ENCODE measurements at regions not wholly inside any gene's neighbourhood (a gene's known extent, or its start where the extent isn't known, plus 50 kb on each side); places are given as distances from the start of the nearest gene placed in this dataset.

DNA sequence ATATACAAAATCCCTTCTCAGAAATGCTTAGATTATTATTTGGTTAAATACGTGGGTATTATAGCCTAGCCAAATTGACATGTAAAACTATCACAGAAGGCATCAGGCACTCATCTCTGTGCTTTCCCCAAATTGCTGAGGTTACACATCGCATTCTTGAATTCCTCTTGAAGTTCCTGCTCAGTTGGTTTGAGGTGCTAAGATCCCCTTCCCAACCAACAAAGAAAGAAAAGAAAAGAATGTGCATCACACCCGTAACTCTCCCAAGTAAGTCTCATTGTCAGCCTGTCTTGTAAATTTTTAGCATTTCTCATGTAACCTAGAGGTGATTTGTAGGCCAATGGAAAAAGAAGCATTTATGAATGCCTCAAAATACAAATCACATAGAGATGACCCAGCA is 539.2 kb upstream of the PRMT6 start:
- Histone ChIP-seq H3K4me1 (ENCODE audit: control insufficient read depth, insufficient read depth, low read length) (peaks cover 4% of the 10 kb centered on the region), H3K9ac (ENCODE audit: low read depth, low read length) (no peak overlapping the region)

DNA sequence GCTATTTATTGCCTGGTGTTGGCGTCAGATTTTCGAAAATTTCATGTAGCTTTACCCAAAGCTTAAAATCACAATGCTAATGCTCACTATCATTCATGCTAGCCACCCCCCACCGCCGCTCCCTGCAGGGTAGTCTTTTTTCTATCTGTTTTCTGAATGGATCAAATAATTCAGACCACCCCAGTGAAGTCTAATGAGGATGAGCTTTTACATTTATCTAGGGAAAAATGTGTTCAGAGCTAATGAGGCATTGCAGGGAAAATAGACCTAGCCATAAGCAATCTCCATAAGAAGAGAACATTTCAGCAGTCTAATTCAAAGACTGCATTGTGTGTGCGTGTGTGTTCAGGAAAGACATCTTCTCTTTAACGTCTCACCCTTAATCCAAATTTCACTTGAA is 533.0 kb upstream of the PRMT6 start:
- no peak overlapping the region for H3K9ac ChIP-seq (ENCODE audit: low read depth, low read length)
- H3K4me1 ChIP-seq (ENCODE audit: control insufficient read depth, insufficient read depth, low read length): peaks cover 15% of the 10 kb centered on the region
- H3K36me3 ChIP-seq (ENCODE audit: control insufficient read depth, insufficient read depth, low read length): no peaks in the 10 kb centered on the region
- no peak overlapping the region for H3K4me3 ChIP-seq (ENCODE audit: low read depth, low read length)
- no peaks in the 10 kb centered on the region for H3K27me3 ChIP-seq (ENCODE audit: control insufficient read depth, insufficient read depth, low read length)
- no peaks in the 10 kb centered on the region for H3K9me3 ChIP-seq (ENCODE audit: control insufficient read depth, insufficient read depth, low read length)

More for the DNA sequence above, 539.2 kb upstream of the PRMT6 start:
- Histone ChIP-seq H3K9me3 (ENCODE audit: control insufficient read depth, insufficient read depth, low read length) (no peaks in the 10 kb centered on the region), H3K36me3 (ENCODE audit: control insufficient read depth, insufficient read depth, low read length) (no peaks in the 10 kb centered on the region), H3K27me3 (ENCODE audit: control insufficient read depth, insufficient read depth, low read length) (no peaks in the 10 kb centered on the region), H3K4me3 (ENCODE audit: low read depth, low read length) (no peak overlapping the region)

DNA sequence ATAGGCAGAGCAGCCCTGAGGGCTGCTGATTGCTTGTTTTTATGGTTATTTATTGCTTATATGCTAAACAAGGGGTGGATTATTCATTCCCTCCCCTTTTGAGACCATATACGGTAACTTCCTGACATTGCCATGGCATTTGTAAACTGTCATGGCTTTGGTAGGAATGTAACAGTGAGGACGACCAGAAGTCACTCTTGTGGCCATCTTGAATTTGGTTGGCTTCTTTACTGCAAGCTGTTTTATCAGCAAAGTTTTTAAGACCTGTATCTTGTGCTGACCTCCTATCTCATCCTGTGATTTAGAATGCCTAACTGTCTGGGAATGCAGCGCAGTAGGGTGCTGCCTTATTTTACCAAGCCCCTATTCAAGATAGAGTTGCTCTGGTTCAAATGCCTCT is 531.8 kb upstream of the PRMT6 start:
- Histone ChIP-seq H3K27me3 (ENCODE audit: control insufficient read depth, insufficient read depth, low read length) (no peaks in the 10 kb centered on the region), H3K9me3 (ENCODE audit: control insufficient read depth, insufficient read depth, low read length) (no peaks in the 10 kb centered on the region), H3K9ac (ENCODE audit: low read depth, low read length) (no peak overlapping the region), H3K4me3 (ENCODE audit: low read depth, low read length) (no peak overlapping the region), H3K36me3 (ENCODE audit: control insufficient read depth, insufficient read depth, low read length) (no peaks in the 10 kb centered on the region), H3K4me1 (ENCODE audit: control insufficient read depth, insufficient read depth, low read length) (peaks cover 15% of the 10 kb centered on the region)

DNA sequence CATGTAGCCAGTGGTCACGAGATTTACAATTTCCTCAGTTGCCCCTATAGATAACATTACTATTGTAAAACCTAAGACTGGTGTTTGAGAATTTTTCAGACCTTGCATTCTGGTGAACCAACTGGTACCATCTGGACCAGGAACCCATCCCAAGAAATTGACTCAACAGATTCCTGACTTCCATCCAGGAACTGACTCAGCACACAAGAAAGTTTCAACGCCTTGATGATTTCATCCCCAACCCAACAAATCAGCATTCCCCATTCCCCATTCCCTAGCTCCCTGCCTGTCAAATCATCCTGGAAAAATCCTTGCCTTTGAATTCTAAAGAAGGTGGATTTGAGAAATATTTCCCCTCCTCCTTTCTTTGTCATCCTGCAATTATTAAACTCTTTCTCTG is 529.8 kb upstream of the PRMT6 start:
- peaks cover 15% of the 10 kb centered on the region for H3K4me1 ChIP-seq (ENCODE audit: control insufficient read depth, insufficient read depth, low read length)
- no peaks in the 10 kb centered on the region for H3K27me3 ChIP-seq (ENCODE audit: control insufficient read depth, insufficient read depth, low read length)
- H3K9me3 ChIP-seq (ENCODE audit: control insufficient read depth, insufficient read depth, low read length): no peaks in the 10 kb centered on the region
- no peaks in the 10 kb centered on the region for H3K36me3 ChIP-seq (ENCODE audit: control insufficient read depth, insufficient read depth, low read length)
- H3K4me3 ChIP-seq (ENCODE audit: low read depth, low read length): no peak overlapping the region
- H3K9ac ChIP-seq (ENCODE audit: low read depth, low read length): no peak overlapping the region

DNA sequence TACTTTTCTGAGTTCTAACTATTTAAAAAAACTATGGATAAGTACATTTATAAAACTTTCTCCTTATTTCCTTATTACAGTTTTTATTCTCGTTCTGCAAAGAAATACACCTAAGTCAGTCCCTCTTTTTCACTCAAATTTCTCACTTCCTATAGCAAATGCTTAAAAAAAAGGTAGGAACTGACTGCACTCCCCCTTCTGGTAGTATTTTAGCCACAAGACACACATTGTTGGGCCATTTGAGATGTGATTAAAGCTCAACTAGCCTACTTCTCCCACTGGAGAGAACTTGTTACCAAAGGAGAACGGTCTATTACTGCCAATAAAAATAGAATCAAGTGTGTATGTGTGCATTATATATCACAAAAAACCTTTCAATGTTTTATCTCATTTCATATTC is 521.9 kb upstream of the PRMT6 start:
- Histone ChIP-seq H3K9ac (ENCODE audit: low read depth, low read length) (no peak overlapping the region), H3K36me3 (ENCODE audit: control insufficient read depth, insufficient read depth, low read length) (no peaks in the 10 kb centered on the region), H3K27me3 (ENCODE audit: control insufficient read depth, insufficient read depth, low read length) (no peaks in the 10 kb centered on the region), H3K4me3 (ENCODE audit: low read depth, low read length) (no peak overlapping the region), H3K4me1 (ENCODE audit: control insufficient read depth, insufficient read depth, low read length) (no peaks in the 10 kb centered on the region), H3K9me3 (ENCODE audit: control insufficient read depth, insufficient read depth, low read length) (no peaks in the 10 kb centered on the region)

DNA sequence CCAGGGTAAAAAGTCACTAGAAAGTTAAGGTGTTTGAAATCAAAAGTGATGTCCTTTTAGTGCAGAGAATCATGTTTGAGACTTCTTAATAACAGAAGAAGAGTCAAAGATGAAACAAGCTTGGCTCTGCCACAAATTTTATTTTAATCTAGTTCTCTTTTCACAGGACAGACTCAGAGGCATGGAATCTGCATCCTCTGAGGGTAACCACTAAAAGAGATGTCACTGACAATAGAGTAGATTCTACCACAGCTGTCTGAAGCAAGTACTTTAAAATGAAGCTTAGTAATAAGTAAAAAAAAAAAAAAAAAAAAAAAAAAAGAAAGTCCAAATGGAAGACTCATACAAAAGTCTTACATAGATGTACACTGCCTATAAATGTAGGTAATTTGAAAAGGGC is 519.7 kb upstream of the PRMT6 start:
- Histone ChIP-seq H3K9me3 (ENCODE audit: control insufficient read depth, insufficient read depth, low read length) (no peaks in the 10 kb centered on the region), H3K9ac (ENCODE audit: low read depth, low read length) (no peak overlapping the region), H3K4me1 (ENCODE audit: control insufficient read depth, insufficient read depth, low read length) (no peaks in the 10 kb centered on the region), H3K36me3 (ENCODE audit: control insufficient read depth, insufficient read depth, low read length) (no peaks in the 10 kb centered on the region), H3K4me3 (ENCODE audit: low read depth, low read length) (no peak overlapping the region), H3K27me3 (ENCODE audit: control insufficient read depth, insufficient read depth, low read length) (no peaks in the 10 kb centered on the region)

DNA sequence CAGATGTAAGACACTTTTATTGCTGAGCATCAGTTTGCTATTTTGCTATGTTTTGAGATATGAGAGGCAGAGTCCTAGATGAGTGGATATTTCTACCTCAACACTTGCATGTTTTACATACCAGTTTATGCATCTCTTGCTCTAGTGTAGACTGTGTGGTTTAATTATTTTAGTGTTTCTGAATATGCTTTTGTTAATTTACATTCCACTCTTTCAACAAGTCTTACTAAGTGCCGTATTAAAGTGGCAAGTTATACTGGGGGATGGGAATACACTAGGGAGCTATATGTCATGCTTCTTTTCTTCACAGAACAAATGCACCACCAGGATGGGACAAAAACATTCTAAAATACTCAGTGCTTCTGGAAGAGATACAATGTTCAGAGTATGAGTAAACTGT is 507.7 kb upstream of the PRMT6 start:
- Histone ChIP-seq H3K27me3 (ENCODE audit: control insufficient read depth, insufficient read depth, low read length) (no peaks in the 10 kb centered on the region), H3K4me3 (ENCODE audit: low read depth, low read length) (no peak overlapping the region), H3K9me3 (ENCODE audit: control insufficient read depth, insufficient read depth, low read length) (no peaks in the 10 kb centered on the region)

DNA sequence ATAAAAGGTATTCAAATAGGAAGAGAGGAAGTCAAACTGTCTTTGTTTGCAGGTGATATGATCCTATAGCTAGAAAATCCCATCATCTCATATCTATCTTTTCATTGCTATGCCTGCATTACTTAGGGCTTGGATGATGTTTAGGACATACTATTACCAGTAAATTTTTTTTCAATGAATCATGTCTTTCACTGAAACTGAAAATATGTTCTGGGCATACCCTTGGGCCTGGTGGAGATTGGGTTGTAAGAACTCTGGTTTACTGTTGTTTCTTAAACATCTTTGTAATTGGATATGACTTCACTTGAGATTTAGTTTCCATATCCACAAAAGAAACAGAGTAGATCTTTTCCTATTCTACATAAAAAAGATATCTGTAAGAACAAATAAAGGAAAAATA is 502.2 kb upstream of the PRMT6 start:
- Histone ChIP-seq H3K9ac (ENCODE audit: low read depth, low read length) (no peak overlapping the region), H3K9me3 (ENCODE audit: control insufficient read depth, insufficient read depth, low read length) (no peaks in the 10 kb centered on the region), H3K36me3 (ENCODE audit: control insufficient read depth, insufficient read depth, low read length) (no peaks in the 10 kb centered on the region), H3K4me3 (ENCODE audit: low read depth, low read length) (no peak overlapping the region), H3K4me1 (ENCODE audit: control insufficient read depth, insufficient read depth, low read length) (no peaks in the 10 kb centered on the region), H3K27me3 (ENCODE audit: control insufficient read depth, insufficient read depth, low read length) (no peaks in the 10 kb centered on the region)

More for the DNA sequence above, 507.7 kb upstream of the PRMT6 start:
- no peaks in the 10 kb centered on the region for H3K4me1 ChIP-seq (ENCODE audit: control insufficient read depth, insufficient read depth, low read length)
- H3K9ac ChIP-seq (ENCODE audit: low read depth, low read length): no peak overlapping the region
- no peaks in the 10 kb centered on the region for H3K36me3 ChIP-seq (ENCODE audit: control insufficient read depth, insufficient read depth, low read length)

DNA sequence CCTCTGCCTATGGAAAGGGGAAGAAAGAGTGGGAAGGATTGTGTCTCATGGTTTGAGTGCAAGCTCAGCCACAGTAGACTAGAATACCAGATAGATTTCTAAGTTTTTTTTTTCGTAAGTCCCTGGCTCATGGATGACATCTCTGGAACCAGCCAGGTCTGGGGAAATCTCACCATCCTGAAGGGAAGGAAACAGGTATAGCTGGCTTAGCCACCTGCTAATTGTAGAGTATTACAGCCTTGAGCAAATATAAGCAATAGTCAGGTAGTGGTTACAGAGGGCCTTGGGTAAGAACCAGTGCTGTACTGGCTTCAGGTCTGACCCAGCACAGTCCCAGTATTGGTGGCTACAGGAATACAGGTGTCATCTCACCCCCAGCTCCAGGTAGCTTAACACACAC is 500.9 kb upstream of the PRMT6 start:
- no peaks in the 10 kb centered on the region for H3K27me3 ChIP-seq (ENCODE audit: control insufficient read depth, insufficient read depth, low read length)
- no peak overlapping the region for H3K4me3 ChIP-seq (ENCODE audit: low read depth, low read length)
- no peaks in the 10 kb centered on the region for H3K36me3 ChIP-seq (ENCODE audit: control insufficient read depth, insufficient read depth, low read length)
- H3K9ac ChIP-seq (ENCODE audit: low read depth, low read length): no peak overlapping the region
- no peaks in the 10 kb centered on the region for H3K4me1 ChIP-seq (ENCODE audit: control insufficient read depth, insufficient read depth, low read length)
- no peaks in the 10 kb centered on the region for H3K9me3 ChIP-seq (ENCODE audit: control insufficient read depth, insufficient read depth, low read length)

DNA sequence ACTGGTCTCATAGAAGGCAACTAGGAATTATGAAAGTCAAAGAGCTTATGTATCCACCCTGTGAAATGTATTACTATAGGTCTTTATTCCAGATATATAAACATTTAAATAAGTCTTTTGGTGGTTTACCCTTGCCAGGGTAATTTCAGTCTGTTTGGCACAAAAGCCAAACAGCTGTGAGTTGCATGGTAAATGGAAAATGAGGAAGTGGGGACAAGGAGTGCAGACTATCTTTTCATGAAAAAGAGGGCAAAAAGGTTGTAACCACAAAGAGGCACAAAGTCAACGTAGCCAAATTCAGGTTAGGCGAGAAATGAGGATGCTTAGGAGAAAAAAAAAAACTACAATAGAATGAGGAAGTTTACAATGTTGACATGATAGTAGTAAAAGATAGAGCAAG is 492.3 kb upstream of the PRMT6 start:
- H3K4me3 ChIP-seq (ENCODE audit: low read depth, low read length): no peak overlapping the region
- H3K9me3 ChIP-seq (ENCODE audit: control insufficient read depth, insufficient read depth, low read length): no peaks in the 10 kb centered on the region
- H3K36me3 ChIP-seq (ENCODE audit: control insufficient read depth, insufficient read depth, low read length): no peaks in the 10 kb centered on the region
- no peaks in the 10 kb centered on the region for H3K27me3 ChIP-seq (ENCODE audit: control insufficient read depth, insufficient read depth, low read length)
- no peaks in the 10 kb centered on the region for H3K4me1 ChIP-seq (ENCODE audit: control insufficient read depth, insufficient read depth, low read length)
- no peak overlapping the region for H3K9ac ChIP-seq (ENCODE audit: low read depth, low read length)

DNA sequence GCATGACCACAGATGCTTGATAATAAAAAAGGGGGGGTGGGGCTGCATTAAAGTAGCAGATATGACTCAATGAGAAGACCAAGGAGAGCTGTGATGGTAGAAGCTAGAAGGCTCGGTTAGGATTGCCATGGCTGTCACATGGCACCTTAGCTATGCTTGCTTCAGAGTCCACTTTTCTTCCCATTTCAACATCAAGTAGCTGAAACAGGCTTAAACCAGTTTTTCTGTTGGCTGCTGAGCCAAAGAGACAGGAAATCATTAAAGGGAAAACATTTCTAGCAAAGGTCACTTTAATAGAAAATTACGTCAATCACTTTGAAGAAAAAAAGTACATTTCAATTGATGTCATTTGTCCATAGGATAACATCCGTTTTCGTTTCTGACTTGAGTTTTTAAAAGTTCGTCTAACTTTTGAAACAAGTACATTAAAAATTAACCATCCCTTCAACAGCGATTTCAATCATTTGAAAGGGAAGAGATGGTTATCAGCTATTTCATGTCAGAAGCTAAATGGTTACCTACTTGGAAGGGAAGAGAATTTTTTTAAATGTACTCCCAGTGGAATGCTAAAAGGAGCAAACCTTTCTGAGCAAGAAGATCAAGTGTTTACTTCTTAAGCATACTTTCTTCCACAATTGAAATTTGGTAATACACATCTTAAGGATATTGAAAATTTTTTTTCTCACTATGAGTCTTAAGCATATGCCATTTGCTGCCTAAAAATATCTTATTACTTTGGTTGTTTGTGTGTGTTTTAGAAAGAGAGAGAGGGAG is 488.1 kb upstream of the PRMT6 start:
- Histone ChIP-seq H3K9me3 (ENCODE audit: control insufficient read depth, insufficient read depth, low read length) (no peaks in the 10 kb centered on the region), H3K4me1 (ENCODE audit: control insufficient read depth, insufficient read depth, low read length) (no peaks in the 10 kb centered on the region), H3K9ac (ENCODE audit: low read depth, low read length) (no peak overlapping the region), H3K27me3 (ENCODE audit: control insufficient read depth, insufficient read depth, low read length) (no peaks in the 10 kb centered on the region), H3K4me3 (ENCODE audit: low read depth, low read length) (no peak overlapping the region), H3K36me3 (ENCODE audit: control insufficient read depth, insufficient read depth, low read length) (no peaks in the 10 kb centered on the region)

DNA sequence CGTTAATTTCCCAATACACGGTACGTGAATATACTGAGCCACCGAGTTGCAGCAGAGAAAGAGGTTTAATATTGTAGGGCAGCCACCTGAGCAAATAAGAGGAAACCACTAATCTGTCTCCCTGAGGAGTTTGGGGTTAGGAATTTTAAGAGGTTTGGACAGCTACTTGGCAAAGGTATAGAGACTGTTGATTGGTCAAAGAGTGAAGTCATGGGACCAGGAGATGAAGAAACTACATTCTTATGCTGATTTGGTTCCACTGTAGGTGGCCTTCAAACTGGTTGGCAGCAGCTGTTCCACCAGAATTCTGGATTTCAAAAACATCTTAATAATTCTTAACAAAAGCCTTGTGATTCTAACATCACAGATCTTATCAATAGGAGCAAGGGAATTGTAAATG is 485.4 kb upstream of the PRMT6 start:
- H3K9ac ChIP-seq (ENCODE audit: low read depth, low read length): no peak overlapping the region
- H3K27me3 ChIP-seq (ENCODE audit: control insufficient read depth, insufficient read depth, low read length): no peaks in the 10 kb centered on the region
- no peak overlapping the region for H3K4me3 ChIP-seq (ENCODE audit: low read depth, low read length)
- no peaks in the 10 kb centered on the region for H3K4me1 ChIP-seq (ENCODE audit: control insufficient read depth, insufficient read depth, low read length)
- no peaks in the 10 kb centered on the region for H3K9me3 ChIP-seq (ENCODE audit: control insufficient read depth, insufficient read depth, low read length)
- H3K36me3 ChIP-seq (ENCODE audit: control insufficient read depth, insufficient read depth, low read length): no peaks in the 10 kb centered on the region

All from iPS-15b (cell line).